GM13977 (cell line): ENCODE measurements at regions not wholly inside any gene's neighbourhood (a gene's known extent, or its start where the extent isn't known, plus 50 kb on each side); places are given as distances from the start of the nearest gene placed in this dataset.
"Not testable (repeated sequence)": the region's sequence is repeated elsewhere in the genome, so short reads cannot be mapped to it uniquely, and the experiment has no call there.

Source experiments
- DNase-seq: peaks from one replicate; pipeline ENCODE4 v3.0.0; 2012; ENCODE audit warnings: low spot score
- CTCF ChIP-seq: IDR thresholded peaks from 2 replicates; pipeline ENCODE4 v1.5.1; 2012; ENCODE audit warnings: mild to moderate bottlenecking, control low read depth; ENCODE audit not compliant: insufficient read depth; ENCODE audit errors: extremely low read depth, missing control alignments
- in situ Hi-C: fragments of 300-500 bp; cut with MboI; formaldehyde crosslinking; loops from one replicate; pipeline ENCODE4 v1.12.0; 2022; ENCODE audit warnings: low sequenced_read_pairs, low pct_unique_long_range_greater_than_20kb, mixed read lengths, inconsistent platforms; ENCODE audit not compliant: unreplicated experiment

GRCh38 chr12:88834226-88834625 is 254.0 kb upstream of the KITLG start:
- in situ Hi-C loops, result no loop called here
- no peak for DNase-seq
- TF ChIP-seq CTCF, result no peak

- in situ Hi-C loops, result no loop called here
- no peak for DNase-seq
- TF ChIP-seq CTCF, result no peak
Measured at GRCh38 chr12:88833641-88834116, 253.4 kb upstream of the KITLG start.

GRCh38 chr12:88828537-88828936 is 248.3 kb upstream of the KITLG start:
- DNase-seq, in situ Hi-C loops: not testable (repeated sequence)

GRCh38 chr12:88820012-88820411 is 239.7 kb upstream of the KITLG start:
- in situ Hi-C loops, result no loop called here

GRCh38 chr12:88816201-88816600 is 235.9 kb upstream of the KITLG start:
- in situ Hi-C loops, result no loop called here
- DNase-seq, result no peak
- no peak for TF ChIP-seq CTCF

More at GRCh38 chr12:88820012-88820411, 239.7 kb upstream of the KITLG start:
- DNase-seq, result no peak
- TF ChIP-seq CTCF, result no peak

- in situ Hi-C loops, result no loop called here
- DNase-seq, result no peak
- no peak for TF ChIP-seq CTCF
Measured at GRCh38 chr12:88814779-88815178, 234.5 kb upstream of the KITLG start.

GRCh38 chr12:88812610-88813009 is 232.3 kb upstream of the KITLG start:
- DNase-seq, result no peak
- in situ Hi-C loops, result no loop called here
- TF ChIP-seq CTCF, result no peak
